ENCODE measurements at regions not wholly inside any gene's neighbourhood (a gene's known extent, or its start where the extent isn't known, plus 50 kb on each side); places are given as distances from the start of the nearest gene placed in this dataset.
A peak's percentile ranks its signal among the peaks of the same experiment; 100 is the strongest.
"Not testable (repeated sequence)": the region's sequence is repeated elsewhere in the genome, so short reads cannot be mapped to it uniquely, and the experiment has no call there.

DNA sequence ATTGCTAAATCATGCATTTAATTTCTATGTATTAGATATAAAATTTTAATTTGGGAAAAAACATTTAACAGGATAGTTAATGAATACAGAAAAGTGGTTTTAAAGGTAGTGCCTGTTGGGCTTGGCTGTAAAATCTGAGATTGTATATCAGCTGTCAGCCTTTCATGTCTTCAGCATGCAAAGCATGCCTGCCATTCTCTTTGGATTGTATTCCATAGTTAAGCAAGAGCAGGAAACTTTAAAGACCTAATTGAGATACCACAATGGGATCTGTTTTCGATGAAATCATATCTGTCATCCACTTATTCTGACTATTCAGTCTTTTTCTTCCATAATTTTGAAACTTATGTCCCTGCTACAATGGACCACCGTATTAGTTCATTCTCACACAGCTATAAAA, 451.0 kb upstream of the DDI1 start:
- DNase-seq, result no peak

- DNase-seq, result no peak
Observed at GRCh38 chr11:103585911-103586310, 450.5 kb upstream of the DDI1 start.

- DNase-seq, result no peak
Observed at GRCh38 chr11:103586756-103587155, 449.7 kb upstream of the DDI1 start.

DNA sequence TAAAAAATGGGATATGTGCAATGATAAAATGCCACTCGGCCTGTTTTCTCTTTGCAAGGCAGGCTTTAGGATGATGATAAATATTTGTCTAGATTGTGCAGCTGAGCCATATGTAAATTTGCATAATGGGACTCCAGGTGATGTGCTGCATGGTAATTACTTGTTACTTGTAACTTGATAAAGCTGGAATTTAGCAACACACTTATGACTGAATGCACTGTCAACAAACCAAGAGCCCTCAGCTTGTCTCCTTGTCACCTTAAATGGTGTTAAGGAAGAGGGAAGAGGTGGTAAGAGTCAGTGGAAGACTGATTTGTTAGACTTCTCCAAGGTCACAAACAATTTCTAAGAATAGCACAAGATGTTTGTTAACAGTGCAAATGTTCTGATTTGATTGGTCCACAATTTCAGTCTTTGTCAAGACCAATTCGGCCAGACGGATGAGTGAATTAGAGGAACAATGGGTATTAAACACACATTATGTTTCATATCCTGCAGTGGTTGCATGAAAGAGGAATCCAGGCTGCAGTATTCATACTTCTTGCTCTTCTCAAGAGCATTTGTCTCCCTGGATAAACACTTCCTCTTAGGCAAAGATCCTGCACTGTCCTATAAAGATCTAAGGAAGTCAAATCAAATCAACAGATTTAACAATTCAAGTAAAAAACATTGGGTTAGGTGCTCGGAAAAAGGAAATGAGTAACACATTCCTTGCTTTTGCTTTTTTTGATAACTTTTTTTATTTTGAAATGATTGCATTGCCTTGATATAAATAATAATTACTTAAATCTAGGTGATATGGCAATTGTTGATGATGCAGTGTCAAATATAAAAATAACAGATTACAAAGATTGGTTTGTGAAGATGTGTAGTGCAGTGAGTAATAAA, 448.3 kb upstream of the DDI1 start:
- DNase-seq, result no peak

- no peak for DNase-seq
Observed at GRCh38 chr11:103591554-103591953, 444.9 kb upstream of the DDI1 start.

- no peak for DNase-seq
Observed at GRCh38 chr11:103594283-103594682, 442.2 kb upstream of the DDI1 start.

- DNase-seq, result no peak
Observed at GRCh38 chr11:103596315-103596714, 440.1 kb upstream of the DDI1 start.

- DNase-seq, result peak; percentile 35 to 64
Observed at GRCh38 chr11:103601225-103601846, 435.1 kb upstream of the DDI1 start.

DNA sequence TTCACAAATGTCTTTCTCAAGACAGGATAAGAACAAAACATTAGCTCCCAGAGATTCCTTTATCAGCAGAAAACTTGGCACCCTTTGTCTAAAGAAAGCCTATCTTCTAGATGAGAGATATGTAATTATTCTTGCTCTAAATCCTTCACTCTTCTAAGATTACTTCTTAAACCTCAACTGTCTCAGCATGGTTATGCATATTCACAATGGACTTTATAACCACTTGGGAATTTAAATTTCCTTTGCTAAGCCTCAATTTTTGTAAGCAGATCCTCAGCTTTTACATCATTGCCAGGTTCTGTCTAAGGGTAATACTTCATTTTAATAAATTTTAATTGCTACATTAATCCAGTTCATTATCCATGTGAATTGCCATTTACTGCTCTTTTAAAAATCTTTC, 433.6 kb upstream of the DDI1 start:
- DNase-seq, result no peak

DNA sequence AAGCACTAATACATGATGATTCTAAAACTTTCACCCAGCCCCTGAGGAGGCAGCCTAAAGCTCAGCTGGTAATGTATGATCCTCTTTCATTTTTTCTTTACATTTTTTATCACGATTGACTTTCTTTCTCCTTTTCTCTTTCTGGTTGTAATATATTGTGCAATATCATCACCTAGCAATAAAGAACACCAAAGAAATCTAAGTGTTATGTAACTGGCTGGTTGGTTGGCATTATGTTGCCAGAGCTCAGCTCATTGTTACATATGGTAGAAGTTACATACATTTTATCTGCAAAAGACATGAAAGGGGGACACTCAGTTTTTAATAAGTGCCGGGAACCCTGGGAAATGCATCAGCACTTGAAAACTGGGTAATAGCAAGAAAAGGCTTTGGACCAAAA, 432.1 kb upstream of the DDI1 start:
- DNase-seq, result no peak

DNA sequence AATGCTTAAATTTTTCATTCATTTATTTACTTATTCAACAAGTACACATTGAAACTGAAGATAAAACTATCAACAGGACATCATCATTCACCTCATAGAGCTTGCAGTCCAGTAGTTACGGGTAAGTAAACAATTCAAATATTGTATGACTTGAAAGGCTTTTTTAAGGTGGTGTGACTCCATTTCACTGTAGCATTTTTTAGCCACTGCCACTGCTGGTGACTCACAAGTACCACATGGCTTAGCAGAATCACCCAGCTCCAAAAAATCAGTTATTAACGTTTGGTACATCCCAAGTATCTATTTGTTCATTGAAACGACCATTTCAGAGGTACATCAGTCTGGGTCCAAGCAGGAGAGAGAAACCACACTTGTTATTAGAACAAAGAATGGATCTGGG, 427.9 kb upstream of the DDI1 start:
- no peak for DNase-seq

DNA sequence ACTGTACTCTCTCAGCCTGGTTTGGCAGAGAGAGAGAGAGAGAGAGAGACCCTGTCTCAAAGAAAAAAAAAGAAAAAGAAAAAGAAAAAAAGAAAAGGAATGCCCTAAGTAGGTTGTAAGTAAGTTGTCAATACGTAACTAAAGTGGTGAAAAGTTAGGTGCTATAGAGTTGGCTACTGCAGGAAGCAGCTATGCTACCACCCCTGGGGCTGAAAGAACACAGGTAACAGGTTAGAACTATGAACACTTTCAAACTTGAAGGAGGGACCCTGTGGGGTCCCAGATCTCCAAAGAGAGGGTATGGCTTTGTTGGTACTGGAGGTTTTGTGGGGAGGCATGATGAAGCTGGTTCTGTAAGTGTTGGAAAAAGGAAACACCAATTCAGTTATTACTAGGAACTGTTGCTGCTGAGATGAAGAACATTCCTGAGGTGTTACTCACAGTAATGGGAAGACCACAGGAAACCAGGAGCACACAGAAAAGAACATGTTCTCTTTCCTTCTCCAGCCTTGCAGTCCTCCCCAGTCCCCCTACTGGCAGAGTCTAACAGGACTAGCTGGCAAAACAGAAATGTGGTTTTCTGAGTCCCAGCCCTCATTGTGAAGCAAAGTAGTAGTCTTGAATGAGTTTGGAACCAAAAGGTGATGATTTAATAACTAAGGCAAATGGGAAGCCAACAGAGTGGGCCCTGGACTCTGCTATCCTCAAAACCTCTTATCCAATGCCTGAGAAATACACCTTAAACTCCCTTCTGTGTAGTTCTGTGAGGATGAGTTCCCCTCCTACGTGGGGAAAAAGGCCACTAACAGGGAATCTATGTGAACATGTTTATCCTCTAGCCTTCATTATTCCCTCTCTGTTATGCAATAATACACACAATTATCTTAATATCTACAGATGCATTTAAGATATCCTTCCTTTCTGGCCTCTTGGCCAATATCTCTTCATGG, 427.0 kb upstream of the DDI1 start:
- no peak for DNase-seq

- DNase-seq, result no peak
Observed at GRCh38 chr11:103610435-103610834, 426.0 kb upstream of the DDI1 start.

GRCh38 chr11:103611526-103612260, 424.7 kb upstream of the DDI1 start:
- not testable (repeated sequence) for DNase-seq

DNA sequence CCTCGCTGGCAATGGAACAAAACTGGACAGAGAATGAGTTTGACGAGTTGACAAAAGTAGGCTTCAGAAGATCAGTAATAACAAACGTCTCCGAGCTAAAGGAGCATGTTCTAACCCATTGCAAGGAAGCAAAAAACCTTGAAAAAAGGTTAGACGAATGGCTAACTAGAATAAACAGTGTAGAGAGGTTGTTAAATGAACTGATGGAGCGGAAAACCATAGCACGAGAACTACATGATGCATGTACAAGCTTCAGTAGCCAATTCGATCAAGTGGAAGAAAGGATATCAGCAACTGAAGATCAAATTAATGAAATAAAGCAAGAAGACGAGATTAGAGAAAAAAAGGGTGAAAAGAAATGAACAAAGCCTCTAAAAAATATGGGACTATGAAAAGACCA, 424.0 kb upstream of the DDI1 start:
- DNase-seq, result not testable (repeated sequence)

GRCh38 chr11:103616586-103616985, 419.9 kb upstream of the DDI1 start:
- not testable (repeated sequence) for DNase-seq

- no peak for DNase-seq
Observed at GRCh38 chr11:103618528-103618927, 417.9 kb upstream of the DDI1 start.

- no peak for DNase-seq
Observed at GRCh38 chr11:103619480-103619879, 417.0 kb upstream of the DDI1 start.

DNA sequence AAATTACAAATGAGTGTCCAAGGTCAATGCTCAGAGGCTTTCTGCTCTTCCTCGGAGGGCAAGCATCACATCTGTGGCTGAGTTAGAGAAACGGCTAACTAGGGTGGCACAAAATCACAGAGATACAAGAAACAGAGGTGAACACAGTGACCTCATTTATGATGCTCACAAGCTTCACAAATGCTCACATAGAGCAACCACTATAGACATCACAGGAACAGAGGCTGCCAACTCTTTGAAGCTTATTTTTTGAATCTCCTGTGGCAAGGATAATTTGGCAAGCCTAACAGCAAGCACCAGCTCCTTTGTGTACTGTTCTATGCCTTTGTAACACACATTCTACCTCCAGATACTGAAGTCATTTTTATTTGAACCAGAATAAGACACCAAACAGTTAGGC, 416.5 kb upstream of the DDI1 start:
- DNase-seq, result no peak

DNA sequence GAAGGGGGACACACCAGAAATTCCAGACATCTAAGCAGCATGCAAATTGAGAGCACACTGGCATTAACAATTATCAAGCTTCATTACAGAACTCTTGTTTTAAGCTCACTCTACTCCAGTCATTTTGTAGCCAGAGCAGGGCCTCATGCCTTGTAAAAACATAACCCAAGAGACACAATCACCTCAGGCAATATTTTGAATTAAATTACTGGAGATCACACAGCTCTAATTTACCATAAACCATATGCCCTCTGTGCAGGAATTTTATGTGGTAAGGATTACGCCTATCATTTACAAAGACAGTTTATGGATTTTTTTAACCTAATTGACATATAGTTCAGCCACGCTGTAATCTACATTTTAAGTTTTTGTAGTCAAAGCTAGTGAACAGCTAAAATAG, 414.1 kb upstream of the DDI1 start:
- no peak for DNase-seq

DNA sequence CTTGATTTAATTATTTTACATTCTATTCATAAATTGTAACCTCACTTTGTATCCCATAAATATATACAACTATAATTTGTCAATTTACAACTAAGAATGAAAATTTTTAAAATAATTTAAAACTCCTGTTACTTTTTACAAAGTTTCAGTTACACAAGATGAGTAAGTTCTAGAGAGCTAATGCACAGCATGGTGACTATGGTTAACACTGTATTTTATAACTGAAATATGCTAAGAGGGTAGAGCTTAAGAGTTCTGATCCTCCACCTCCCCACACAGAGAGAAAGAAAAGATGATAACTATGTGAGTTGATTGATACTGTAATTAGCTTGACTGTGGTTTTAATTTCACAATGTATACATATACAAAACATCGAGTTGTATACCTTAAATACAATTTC, 412.5 kb upstream of the DDI1 start:
- no peak for DNase-seq

Data from inflammatory macrophage treated with lipopolysaccharide for 1 hour (primary cell).